Lower lobe of right lung (tissue), 2 donors: ENCODE measurements at regions not wholly inside any gene's neighbourhood (a gene's known extent, or its start where the extent isn't known, plus 50 kb on each side); places are given as distances from the start of the nearest gene placed in this dataset.

ENCODE experiments used
- ATAC-seq, 2 donors: fragments of 200-7000 bp; cut with Tn5 transposase; one replicate each; pipeline ENCODE4 v1.9.1; 2020 to 2022; ENCODE audit warnings: mild to moderate bottlenecking in 2 of 2, moderate library complexity in 2 of 2
- DNase-seq: peaks from one replicate; pipeline ENCODE4 v3.0.0-alpha.2; 2020
- H3K27ac ChIP-seq: fragments of 200-600 bp; one replicate; pipeline ENCODE4 v1.8.0; 2022
- H3K27me3 ChIP-seq: fragments of 200-600 bp; one replicate; pipeline ENCODE4 v1.8.0; 2022; ENCODE audit warnings: low read depth
- H3K36me3 ChIP-seq: fragments of 200-600 bp; one replicate; pipeline ENCODE4 v1.8.0; 2022; ENCODE audit warnings: mild to moderate bottlenecking
- H3K4me1 ChIP-seq: fragments of 200-600 bp; one replicate; pipeline ENCODE4 v1.8.0; 2022
- H3K4me3 ChIP-seq: fragments of 200-600 bp; one replicate; pipeline ENCODE4 v1.8.0; 2022; ENCODE audit warnings: mild to moderate bottlenecking
- H3K9me3 ChIP-seq: fragments of 200-600 bp; one replicate; pipeline ENCODE4 v1.8.0; 2022
- CTCF ChIP-seq: fragments of 200-600 bp; IDR thresholded peaks from one replicate; pipeline ENCODE4 v1.8.0; 2022; ENCODE audit warnings: antibody characterized with exemption, mild to moderate bottlenecking
- intact Hi-C: fragments of 100-400 bp; cut with DNase I; formaldehyde crosslinking; loops from one replicate; pipeline ENCODE4 v1.11.0; 2022
- donor health status: DM: no; HTN: yes; CAD: no; lungs with severe emphysema.

- no peak for ATAC-seq
- H3K27me3 ChIP-seq, result no peaks in the 10 kb centered on the region
- H3K9me3 ChIP-seq, result no peaks in the 10 kb centered on the region
- intact Hi-C loops, result no loop called here
- no peak overlapping the region for H3K27ac ChIP-seq
- H3K4me1 ChIP-seq, result no peaks in the 10 kb centered on the region
- TF ChIP-seq CTCF, result no peak
- no peak for DNase-seq
- no peak overlapping the region for H3K4me3 ChIP-seq
- no peaks in the 10 kb centered on the region for H3K36me3 ChIP-seq
Observed at GRCh38 chr1:229964281-229964680, 102.8 kb upstream of the GALNT2 start.

DNA sequence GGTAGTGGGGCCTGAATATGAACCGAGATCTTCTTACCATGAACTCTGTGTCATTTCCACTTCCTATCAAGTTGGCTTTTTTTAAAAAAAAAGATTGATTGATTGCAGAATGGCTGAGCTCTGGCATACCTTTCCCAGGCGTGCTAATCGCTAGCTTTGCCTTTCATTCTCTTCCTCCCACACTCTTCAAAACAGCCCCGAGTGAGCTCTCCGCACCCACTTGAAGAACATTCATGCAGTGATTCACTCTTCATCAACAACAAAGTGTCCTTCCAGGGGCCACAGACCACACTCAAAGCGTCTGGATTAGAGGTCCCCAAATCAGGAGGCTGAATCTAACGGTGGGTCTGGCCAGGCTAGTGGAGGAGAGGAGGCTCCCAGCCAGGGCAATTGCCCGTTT lies 96.3 kb upstream of the GALNT2 start:
- no peak for DNase-seq
- no peak for ATAC-seq
- intact Hi-C loops, result no loop called here
- no peak overlapping the region for H3K27ac ChIP-seq
- no peaks in the 10 kb centered on the region for H3K27me3 ChIP-seq
- no peaks in the 10 kb centered on the region for H3K4me1 ChIP-seq
- H3K9me3 ChIP-seq, result no peaks in the 10 kb centered on the region
- no peak for TF ChIP-seq CTCF
- no peak overlapping the region for H3K4me3 ChIP-seq
- H3K36me3 ChIP-seq, result no peaks in the 10 kb centered on the region

GRCh38 chr1:229971141-229971540 lies 95.9 kb upstream of the GALNT2 start:
- DNase-seq (no peak), ATAC-seq (peak in 1 of 2 donors; percentile 19)
- Histone ChIP-seq H3K27ac (no peak overlapping the region), H3K4me1 (no peaks in the 10 kb centered on the region), H3K9me3 (no peaks in the 10 kb centered on the region), H3K36me3 (no peaks in the 10 kb centered on the region), H3K27me3 (no peaks in the 10 kb centered on the region), H3K4me3 (no peak overlapping the region)
- no peak for TF ChIP-seq CTCF
- intact Hi-C loops, result no loop called here

GRCh38 chr1:229972600-229973296 lies 94.3 kb upstream of the GALNT2 start:
- TF ChIP-seq CTCF, result peak; percentile 38
- H3K27me3 ChIP-seq, result no peaks in the 10 kb centered on the region
- ATAC-seq (peak in 1 of 2 donors; percentile 25), DNase-seq (no peak)
- no peaks in the 10 kb centered on the region for H3K9me3 ChIP-seq
- H3K4me3 ChIP-seq, result no peak overlapping the region
- intact Hi-C loops, result no loop called here
- no peaks in the 10 kb centered on the region for H3K4me1 ChIP-seq
- no peaks in the 10 kb centered on the region for H3K36me3 ChIP-seq
- H3K27ac ChIP-seq, result no peak overlapping the region

GRCh38 chr1:229973297-229973612 lies 93.8 kb upstream of the GALNT2 start:
- no peaks in the 10 kb centered on the region for H3K4me1 ChIP-seq
- no peak for DNase-seq
- H3K4me3 ChIP-seq, result no peak overlapping the region
- ATAC-seq, result peak in 1 of 2 donors; percentile 34
- no peak overlapping the region for H3K27ac ChIP-seq
- no peaks in the 10 kb centered on the region for H3K27me3 ChIP-seq
- no peak for TF ChIP-seq CTCF
- H3K36me3 ChIP-seq, result no peaks in the 10 kb centered on the region
- no peaks in the 10 kb centered on the region for H3K9me3 ChIP-seq
- intact Hi-C loops, result no loop called here
